ENCODE measurements at regions not wholly inside any gene's neighbourhood (a gene's known extent, or its start where the extent isn't known, plus 50 kb on each side); places are given as distances from the start of the nearest gene placed in this dataset.

- BruUV-seq (replicated peaks) = no TSS peak
- Histone ChIP-seq H3K36me3 (ENCODE audit: control insufficient read depth in 1 of 2, insufficient read depth in 2 of 2, low read length in 2 of 2) (no peaks in the 10 kb centered on the region), H3K27ac (ENCODE audit: low read depth, low read length) (no peak overlapping the region), H3K9me3 (ENCODE audit: control insufficient read depth in 1 of 2, insufficient read depth in 1 of 2, low read depth in 1 of 2, low read length in 2 of 2) (no peaks in the 10 kb centered on the region), H3K4me2 (ENCODE audit: low read length) (no peak overlapping the region), H3K79me2 (ENCODE audit: insufficient read depth, low read length) (no peaks in the 10 kb centered on the region), H2AFZ (ENCODE audit: low read depth, low read length, poor library complexity, severe bottlenecking) (no peak overlapping the region), H3K9ac (ENCODE audit: low read length) (no peak overlapping the region), H3K4me1 (ENCODE audit: control insufficient read depth in 1 of 2, insufficient read depth in 2 of 2, low read length in 2 of 2) (no peaks in the 10 kb centered on the region), H4K20me1 (ENCODE audit: insufficient read depth) (no peaks in the 10 kb centered on the region), H3K9me2 (ENCODE audit: insufficient read depth) (no peaks in the 10 kb centered on the region), H3K4me3 (replicated peaks in 1 of 2; ENCODE audit: low read depth in 1 of 2, low read length in 2 of 2) (no peak overlapping the region), H3K27me3 (ENCODE audit: insufficient read depth, low read length) (no peaks in the 10 kb centered on the region)
- ChIA-PET POLR2A (no interaction called here), RAD21 (ENCODE audit: low non-redundant PET in 1 of 2, low total read pairs in 2 of 2, uncharacterized antibody in 2 of 2, unreplicated experiment in 2 of 2) (no interaction called here), CTCF (no interaction called here)
- TF ChIP-seq YY1 (IDR thresholded peaks at IDR 0.05; ENCODE audit: extremely low read depth, insufficient replicate concordance, low read depth, low read length) = no peak
- no peak for TF ChIP-seq ATF3 (IDR thresholded peaks at IDR 0.05)
- TF ChIP-seq SIN3A (IDR thresholded peaks at IDR 0.05; ENCODE audit: low read depth) = no peak
- TF ChIP-seq CTCF (IDR thresholded peaks at IDR 0.05 in 2 of 3, conservative IDR thresholded peaks at IDR 0.05 in 1 of 3; ENCODE audit: borderline replicate concordance in 1 of 3, insufficient read depth in 1 of 3, low read depth in 2 of 3, low read length in 2 of 3) = no peak
- no peak for TF ChIP-seq ZFX (IDR thresholded peaks at IDR 0.05)
- no peak for ATAC-seq
- intact Hi-C loops (cut with micrococcal nuclease) = no loop called here
- no peak for DNase-seq (ENCODE audit: low read depth, low spot score)
Observed at GRCh38 chr7:86485827-86486226, 157.9 kb upstream of the GRM3 start.

GRCh38 chr7:86479144-86479543, 164.6 kb upstream of the GRM3 start:
- no peaks in the 10 kb centered on the region for H3K36me3 ChIP-seq (ENCODE audit: control insufficient read depth in 1 of 2, insufficient read depth in 2 of 2, low read length in 2 of 2)
- no peak overlapping the region for H3K4me2 ChIP-seq (ENCODE audit: low read length)
- H3K27me3 ChIP-seq (ENCODE audit: insufficient read depth, low read length) = no peaks in the 10 kb centered on the region
- intact Hi-C loops (cut with micrococcal nuclease) = loop anchor here (10.0 kb wide), 1 partner anchor 426 kb away; no protein-coding TSS in a partner anchor
- H3K79me2 ChIP-seq (ENCODE audit: insufficient read depth, low read length) = no peaks in the 10 kb centered on the region
- ATAC-seq (no peak), DNase-seq (ENCODE audit: low read depth, low spot score) (no peak)
- H3K4me3 ChIP-seq (replicated peaks in 1 of 2; ENCODE audit: low read depth in 1 of 2, low read length in 2 of 2) = no peak overlapping the region
- H3K9me2 ChIP-seq (ENCODE audit: insufficient read depth) = no peaks in the 10 kb centered on the region
- BruUV-seq (replicated peaks) = no TSS peak
- ChIA-PET CTCF (no interaction called here), RAD21 (ENCODE audit: low non-redundant PET in 1 of 2, low total read pairs in 2 of 2, uncharacterized antibody in 2 of 2, unreplicated experiment in 2 of 2) (no interaction called here), POLR2A (no interaction called here)
- no peak overlapping the region for H2AFZ ChIP-seq (ENCODE audit: low read depth, low read length, poor library complexity, severe bottlenecking)
- no peaks in the 10 kb centered on the region for H4K20me1 ChIP-seq (ENCODE audit: insufficient read depth)
- no peak overlapping the region for H3K9ac ChIP-seq (ENCODE audit: low read length)
- no peaks in the 10 kb centered on the region for H3K9me3 ChIP-seq (ENCODE audit: control insufficient read depth in 1 of 2, insufficient read depth in 1 of 2, low read depth in 1 of 2, low read length in 2 of 2)
- H3K27ac ChIP-seq (ENCODE audit: low read depth, low read length) = no peak overlapping the region
- no peaks in the 10 kb centered on the region for H3K4me1 ChIP-seq (ENCODE audit: control insufficient read depth in 1 of 2, insufficient read depth in 2 of 2, low read length in 2 of 2)
- TF ChIP-seq FOSL1 (IDR thresholded peaks at IDR 0.05; ENCODE audit: low read depth) (no peak), CBX3 (IDR thresholded peaks at IDR 0.05; ENCODE audit: low read depth) (no peak), MAX (IDR thresholded peaks at IDR 0.05) (no peak), YY1 (IDR thresholded peaks at IDR 0.05; ENCODE audit: extremely low read depth, insufficient replicate concordance, low read depth, low read length) (no peak), REST (IDR thresholded peaks at IDR 0.05; ENCODE audit: low read depth) (no peak), SRF (IDR thresholded peaks at IDR 0.05; ENCODE audit: low read depth) (no peak), JUND (IDR thresholded peaks at IDR 0.05) (no peak), EGR1 (IDR thresholded peaks at IDR 0.05; ENCODE audit: low read depth) (no peak), ATF3 (IDR thresholded peaks at IDR 0.05) (no peak), SIN3A (IDR thresholded peaks at IDR 0.05; ENCODE audit: low read depth) (no peak), TCF7L2 (IDR thresholded peaks at IDR 0.05; ENCODE audit: borderline replicate concordance, extremely low read depth, insufficient read depth, insufficient read length) (no peak), POLR2AphosphoS5 (IDR thresholded peaks at IDR 0.05; ENCODE audit: low read depth, low read length) (no peak), CEBPB (IDR thresholded peaks at IDR 0.05; ENCODE audit: low read depth) (no peak), ZFX (IDR thresholded peaks at IDR 0.05) (no peak)
